Trophoblast cell (in vitro differentiated cells and primary cell): ENCODE measurements at regions not wholly inside any gene's neighbourhood (a gene's known extent, or its start where the extent isn't known, plus 50 kb on each side); places are given as distances from the start of the nearest gene placed in this dataset.

Experiments
- DNase-seq, 2 donors: peaks; one replicate each; pipeline ENCODE4 v3.0.0-alpha.2; 2016
- H2AFZ ChIP-seq: 2 replicates; pipeline ENCODE4 v1.6.1; 2013; ENCODE audit warnings: low read length, moderate library complexity, mild to moderate bottlenecking; ENCODE audit not compliant: insufficient read depth, poor library complexity
- H2AK5ac ChIP-seq: 2 replicates; pipeline ENCODE4 v1.6.1; 2013; ENCODE audit warnings: mild to moderate bottlenecking, low read length
- H2BK120ac ChIP-seq: 2 replicates; pipeline ENCODE4 v1.6.1; 2013; ENCODE audit warnings: low read length, mild to moderate bottlenecking, moderate library complexity; ENCODE audit not compliant: insufficient read depth, poor library complexity
- H2BK12ac ChIP-seq: 2 replicates; pipeline ENCODE4 v1.6.1; 2013; ENCODE audit warnings: mild to moderate bottlenecking, low read length, moderate library complexity
- H2BK5ac ChIP-seq: 2 replicates; pipeline ENCODE4 v1.6.1; 2013; ENCODE audit warnings: low read length, low read depth, moderate library complexity, mild to moderate bottlenecking; ENCODE audit not compliant: poor library complexity
- H3K14ac ChIP-seq: 2 replicates; pipeline ENCODE4 v1.6.1; 2013; ENCODE audit warnings: mild to moderate bottlenecking, low read length
- H3K18ac ChIP-seq: 2 replicates; pipeline ENCODE4 v1.6.1; 2013; ENCODE audit warnings: mild to moderate bottlenecking, low read length
- H3K23ac ChIP-seq: 2 replicates; pipeline ENCODE4 v1.6.1; 2013; ENCODE audit warnings: low read length
- H3K27ac ChIP-seq: 2 replicates; pipeline ENCODE4 v1.5.1; 2013; ENCODE audit warnings: low read depth, mild to moderate bottlenecking, inconsistent platforms, low read length, moderate library complexity
- H3K27me3 ChIP-seq: 2 replicates; pipeline ENCODE4 v1.6.1; 2013; ENCODE audit warnings: inconsistent platforms, mild to moderate bottlenecking, low read length, moderate library complexity; ENCODE audit not compliant: insufficient read depth
- H3K36me3 ChIP-seq, 2 experiments: 1 replicate in 1 of 2; 2 replicates in 1 of 2; pipeline ENCODE4 v1.6.1; 2013; ENCODE audit warnings: low read length in 2 of 2, mild to moderate bottlenecking in 2 of 2, moderate library complexity in 1 of 2; ENCODE audit not compliant: insufficient read depth in 2 of 2, control insufficient read depth in 1 of 2
- H3K4ac ChIP-seq: 2 replicates; pipeline ENCODE4 v1.6.1; 2013; ENCODE audit warnings: low read depth, mild to moderate bottlenecking, low read length, moderate library complexity
- H3K4me1 ChIP-seq, 2 experiments: 1 replicate in 1 of 2; 2 replicates in 1 of 2; pipeline ENCODE4 v1.6.1; 2013; ENCODE audit warnings: low read length in 2 of 2, mild to moderate bottlenecking in 2 of 2, moderate library complexity in 1 of 2; ENCODE audit not compliant: insufficient read depth in 2 of 2, control insufficient read depth in 1 of 2
- H3K4me2 ChIP-seq: 2 replicates; pipeline ENCODE4 v1.6.1; 2013; ENCODE audit warnings: inconsistent platforms, mild to moderate bottlenecking, low read length, moderate library complexity
- H3K4me3 ChIP-seq: 2 replicates; pipeline ENCODE4 v1.5.1; 2013; ENCODE audit warnings: mild to moderate bottlenecking, low read depth, low read length, inconsistent platforms
- H3K79me1 ChIP-seq: one replicate; pipeline ENCODE4 v1.6.1; 2013; ENCODE audit warnings: low read length
- H3K79me2 ChIP-seq: 2 replicates; pipeline ENCODE4 v1.6.1; 2013; ENCODE audit warnings: low read length, mild to moderate bottlenecking; ENCODE audit not compliant: control insufficient read depth, insufficient read depth, poor library complexity
- H3K9ac ChIP-seq: 2 replicates; pipeline ENCODE4 v1.6.1; 2013; ENCODE audit warnings: mild to moderate bottlenecking, low read length
- H3K9me3 ChIP-seq: 2 replicates; pipeline ENCODE4 v1.6.1; 2013; ENCODE audit warnings: low read depth, mild to moderate bottlenecking, control low read depth, inconsistent platforms, low read length; ENCODE audit not compliant: insufficient read depth
- H4K12ac ChIP-seq: 2 replicates; pipeline ENCODE4 v1.6.1; 2013; ENCODE audit warnings: low read depth, mild to moderate bottlenecking, low read length, moderate library complexity
- H4K8ac ChIP-seq: 2 replicates; pipeline ENCODE4 v1.6.1; 2013; ENCODE audit warnings: low read depth, mild to moderate bottlenecking, low read length, moderate library complexity
- H4K91ac ChIP-seq: one replicate; pipeline ENCODE4 v1.6.1; 2013; ENCODE audit warnings: low read depth, mild to moderate bottlenecking, low read length, moderate library complexity
- WGBS: extraction: QIAGEN DNeasy Blood & Tissue Kit; methylation state at CpG from one replicate; pipeline ENCODE4 v1.1.7; 2013; ENCODE audit warnings: missing lambda C conversion rate; ENCODE audit not compliant: insufficient read length, insufficient coverage; ENCODE audit errors: extremely low coverage; 5-methylcytosine and 5-hydroxymethylcytosine counted together

DNA sequence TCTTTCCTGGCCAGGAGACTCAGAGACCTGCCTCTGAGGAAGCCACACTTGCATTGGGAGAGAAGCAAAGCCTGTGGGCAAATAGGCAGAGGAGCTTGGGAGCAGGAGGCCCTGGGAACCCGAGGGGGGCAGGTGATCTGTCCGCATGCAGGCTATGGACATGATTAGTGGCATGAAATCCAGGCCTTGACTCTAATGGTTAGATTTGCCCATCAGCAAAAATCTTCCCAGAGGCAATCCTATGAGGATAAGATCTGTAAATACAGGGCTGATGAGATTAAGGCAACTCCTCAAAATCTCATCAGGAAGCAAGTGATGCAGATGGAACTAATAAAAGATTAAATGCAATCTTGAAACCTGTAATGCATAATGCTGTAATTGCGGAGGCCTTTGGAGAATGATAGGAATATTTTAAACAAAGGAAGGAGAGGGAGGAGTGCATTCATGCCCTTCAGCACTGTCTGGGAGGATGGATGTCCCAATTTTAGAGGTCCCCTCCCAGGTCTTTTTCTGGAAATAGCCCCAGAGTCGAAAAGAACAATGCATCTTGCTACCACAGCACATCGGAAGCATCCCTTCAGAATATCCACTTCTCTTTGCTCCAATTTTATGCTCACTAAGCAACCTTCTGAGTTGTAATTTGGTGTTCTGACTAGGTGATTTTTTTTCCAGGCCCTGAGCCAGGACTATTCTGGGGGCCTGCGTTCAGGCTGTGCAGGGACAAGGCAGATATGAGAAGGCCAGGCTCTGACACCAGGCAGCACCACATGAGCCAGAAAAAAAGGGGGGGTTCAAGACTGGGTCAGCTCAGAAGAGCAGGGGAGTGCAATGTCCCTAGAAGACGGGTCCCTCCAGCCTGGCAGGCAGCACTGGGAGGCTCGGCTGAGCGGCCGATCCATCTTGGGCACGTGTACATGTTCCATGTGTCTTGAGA lies 66.5 kb downstream of the MED10 start:
- Histone ChIP-seq H2BK12ac (no peak overlapping the region), H3K18ac (no peak overlapping the region), H3K27ac (no peak overlapping the region), H3K79me1 (no peaks in the 10 kb centered on the region), H2BK120ac (no peak overlapping the region), H3K4me3 (no peak overlapping the region), H3K14ac (no peak overlapping the region), H3K9me3 (peaks cover 14% of the 10 kb centered on the region), H2BK5ac (no peak overlapping the region), H3K27me3 (no peaks in the 10 kb centered on the region), H2AK5ac (no peak overlapping the region), H3K4me1 (no peaks in the 10 kb centered on the region), H4K12ac (no peak overlapping the region), H3K9ac (no peak overlapping the region), H4K91ac (no peak overlapping the region), H3K4ac (no peak overlapping the region), H3K4me2 (no peak overlapping the region), H4K8ac (no peak overlapping the region), H3K79me2 (no peaks in the 10 kb centered on the region), H3K23ac (no peak overlapping the region), H2AFZ (no peak overlapping the region), H3K36me3 (no peaks in the 10 kb centered on the region)
- no CpG with 5 or more reads among the region's 11 CpGs for WGBS
- DNase-seq = no peak

DNA sequence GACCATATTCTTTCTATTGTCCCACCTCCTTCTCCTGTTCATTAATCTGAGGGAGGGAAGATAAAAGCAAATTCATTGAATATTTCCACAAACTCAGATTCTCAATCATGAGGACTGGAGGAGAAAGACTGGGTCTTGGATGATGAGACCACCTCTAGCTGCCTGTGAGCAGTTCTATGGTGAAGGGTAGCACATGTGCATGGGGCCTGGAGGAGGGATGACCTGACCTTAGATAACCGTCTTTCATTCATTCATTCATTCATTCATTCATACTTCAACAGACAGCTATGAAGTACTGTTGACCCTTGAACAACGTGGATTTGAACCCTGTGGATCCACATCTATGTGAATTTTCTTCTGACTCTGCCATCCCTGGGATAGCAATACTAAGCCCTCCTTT lies 68.4 kb downstream of the MED10 start:
- no peak overlapping the region for H3K4me3 ChIP-seq
- H4K12ac ChIP-seq = no peak overlapping the region
- WGBS = no CpG with 5 or more reads among the region's 2 CpGs
- H3K79me2 ChIP-seq = no peaks in the 10 kb centered on the region
- H2AK5ac ChIP-seq = no peak overlapping the region
- no peak overlapping the region for H3K23ac ChIP-seq
- H2BK5ac ChIP-seq = no peak overlapping the region
- no peaks in the 10 kb centered on the region for H3K79me1 ChIP-seq
- no peak overlapping the region for H2BK12ac ChIP-seq
- H3K18ac ChIP-seq = no peak overlapping the region
- H3K9ac ChIP-seq = no peak overlapping the region
- no peak overlapping the region for H3K27ac ChIP-seq
- no peaks in the 10 kb centered on the region for H3K4me1 ChIP-seq
- no peak overlapping the region for H2BK120ac ChIP-seq
- no peak overlapping the region for H2AFZ ChIP-seq
- DNase-seq = no peak
- no peak overlapping the region for H4K91ac ChIP-seq
- no peaks in the 10 kb centered on the region for H3K36me3 ChIP-seq
- no peak overlapping the region for H3K4me2 ChIP-seq
- H3K27me3 ChIP-seq = no peaks in the 10 kb centered on the region
- H3K14ac ChIP-seq = no peak overlapping the region
- no peak overlapping the region for H4K8ac ChIP-seq
- peaks cover 4% of the 10 kb centered on the region for H3K9me3 ChIP-seq
- H3K4ac ChIP-seq = no peak overlapping the region

DNA sequence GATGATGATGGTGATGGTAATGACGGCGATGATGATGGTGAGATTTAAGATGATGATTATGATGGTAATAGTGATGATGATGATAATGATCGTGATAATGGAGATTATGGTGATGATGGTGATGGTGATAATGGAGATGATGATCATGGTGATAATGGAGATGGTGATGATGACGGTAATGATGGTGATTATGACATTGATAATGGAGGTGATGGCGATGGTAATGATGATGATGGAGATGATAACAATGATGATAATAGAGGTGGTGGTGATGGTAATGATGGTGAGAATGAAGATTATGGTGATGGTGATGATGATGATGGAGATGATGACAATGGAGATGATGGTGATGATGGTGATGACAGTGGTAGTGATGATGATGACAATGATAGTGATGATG lies 69.7 kb downstream of the MED10 start:
- H2BK5ac ChIP-seq = no peak overlapping the region
- H3K36me3 ChIP-seq = no peaks in the 10 kb centered on the region
- H2BK120ac ChIP-seq = no peak overlapping the region
- no peak overlapping the region for H2AK5ac ChIP-seq
- H3K27me3 ChIP-seq = no peaks in the 10 kb centered on the region
- no peak overlapping the region for H3K14ac ChIP-seq
- no peak overlapping the region for H3K27ac ChIP-seq
- H2AFZ ChIP-seq = no peak overlapping the region
- H3K4me3 ChIP-seq = no peak overlapping the region
- no peak overlapping the region for H4K8ac ChIP-seq
- H3K4ac ChIP-seq = no peak overlapping the region
- DNase-seq = no peak
- H2BK12ac ChIP-seq = no peak overlapping the region
- H3K4me1 ChIP-seq = no peaks in the 10 kb centered on the region
- H3K79me1 ChIP-seq = no peaks in the 10 kb centered on the region
- no peak overlapping the region for H4K91ac ChIP-seq
- H3K18ac ChIP-seq = no peak overlapping the region
- no peak overlapping the region for H4K12ac ChIP-seq
- no peak overlapping the region for H3K4me2 ChIP-seq
- WGBS = 100% methylated on average over 3 of the region's 5 CpGs
- H3K79me2 ChIP-seq = no peaks in the 10 kb centered on the region
- H3K23ac ChIP-seq = no peak overlapping the region
- H3K9ac ChIP-seq = no peak overlapping the region
- H3K9me3 ChIP-seq = no peaks in the 10 kb centered on the region

DNA sequence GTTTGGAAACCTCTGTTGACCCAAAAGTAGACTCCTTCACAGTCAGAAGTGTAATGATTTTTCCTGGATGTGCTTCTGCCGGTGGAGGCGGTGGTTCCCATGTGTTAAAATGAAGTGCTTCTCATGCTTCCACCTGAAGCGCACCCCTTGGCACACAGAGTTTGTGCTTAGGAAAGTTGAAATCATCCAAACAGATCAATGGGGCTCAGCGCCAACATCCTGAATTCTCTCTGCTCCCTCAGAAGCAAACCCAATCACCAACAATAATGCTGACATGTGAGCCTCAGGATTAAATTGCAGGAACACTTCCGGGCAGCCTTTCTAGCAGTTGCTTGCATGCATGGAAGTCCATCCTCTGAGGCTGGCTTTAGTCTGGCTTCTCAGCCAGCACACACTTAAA lies 71.0 kb downstream of the MED10 start:
- Histone ChIP-seq H2AK5ac (no peak overlapping the region), H2BK120ac (no peak overlapping the region), H2BK12ac (no peak overlapping the region), H2AFZ (no peak overlapping the region), H3K4me3 (no peak overlapping the region), H3K23ac (no peak overlapping the region), H3K79me2 (no peaks in the 10 kb centered on the region), H4K8ac (no peak overlapping the region), H3K9ac (no peak overlapping the region), H3K4ac (no peak overlapping the region), H3K9me3 (no peaks in the 10 kb centered on the region), H3K27me3 (no peaks in the 10 kb centered on the region), H3K4me1 (no peaks in the 10 kb centered on the region), H4K12ac (no peak overlapping the region), H2BK5ac (no peak overlapping the region), H3K18ac (no peak overlapping the region), H3K79me1 (no peaks in the 10 kb centered on the region), H3K36me3 (no peaks in the 10 kb centered on the region), H4K91ac (no peak overlapping the region), H3K14ac (no peak overlapping the region), H3K4me2 (no peak overlapping the region), H3K27ac (no peak overlapping the region)
- no peak for DNase-seq
- WGBS = no CpG with 5 or more reads among the region's 5 CpGs
